H9 (cell line): ENCODE measurements at regions not wholly inside any gene's neighbourhood (a gene's known extent, or its start where the extent isn't known, plus 50 kb on each side); places are given as distances from the start of the nearest gene placed in this dataset.

Experiments
- DNase-seq: peaks from one replicate; pipeline ENCODE4 v3.0.0-alpha.2; 2017
- H2AFZ ChIP-seq: one replicate; pipeline ENCODE4 v1.6.1; 2013; ENCODE audit warnings: mild to moderate bottlenecking, low read length, control low read depth, moderate library complexity
- H2AK5ac ChIP-seq: 2 replicates; pipeline ENCODE4 v1.6.1; 2013; ENCODE audit warnings: low read length, control low read depth, mixed read lengths; ENCODE audit not compliant: insufficient read length
- H2BK120ac ChIP-seq: one replicate; pipeline ENCODE4 v1.6.1; 2013; ENCODE audit warnings: low read depth, mild to moderate bottlenecking, low read length, control low read depth, inconsistent platforms; ENCODE audit not compliant: poor library complexity, severe bottlenecking
- H2BK12ac ChIP-seq: 2 replicates; pipeline ENCODE4 v1.6.1; 2013; ENCODE audit warnings: low read length, control low read depth, mixed read lengths, low read depth; ENCODE audit not compliant: insufficient read length
- H2BK15ac ChIP-seq: 2 replicates; pipeline ENCODE4 v1.6.1; 2013; ENCODE audit warnings: low read depth, low read length, control low read depth
- H2BK20ac ChIP-seq: one replicate; pipeline ENCODE4 v1.6.1; 2013; ENCODE audit warnings: low read depth, mild to moderate bottlenecking, low read length, control low read depth, inconsistent platforms; ENCODE audit not compliant: poor library complexity, severe bottlenecking
- H2BK5ac ChIP-seq: 2 replicates; pipeline ENCODE4 v1.6.1; 2013; ENCODE audit warnings: low read length, control low read depth, mixed read lengths; ENCODE audit not compliant: insufficient read length
- H3K14ac ChIP-seq: 2 replicates; pipeline ENCODE4 v1.6.1; 2013; ENCODE audit warnings: low read length, control low read depth; ENCODE audit not compliant: insufficient read depth
- H3K18ac ChIP-seq: 2 replicates; pipeline ENCODE4 v1.6.1; 2013; ENCODE audit warnings: low read depth, mild to moderate bottlenecking, mixed read lengths, low read length, control low read depth; ENCODE audit not compliant: insufficient read length
- H3K23ac ChIP-seq: 2 replicates; pipeline ENCODE4 v1.6.1; 2013; ENCODE audit warnings: low read length, control low read depth, mixed read lengths, low read depth; ENCODE audit not compliant: insufficient read length
- H3K23me2 ChIP-seq: 2 replicates; pipeline ENCODE4 v1.6.1; 2013; ENCODE audit warnings: low read depth, mild to moderate bottlenecking, mixed read lengths, low read length, control low read depth; ENCODE audit not compliant: insufficient read length, poor library complexity, severe bottlenecking
- H3K27ac ChIP-seq: 2 replicates; pipeline ENCODE4 v1.5.1; 2013; ENCODE audit warnings: low read length, control low read depth, mixed read lengths, low read depth; ENCODE audit not compliant: insufficient read length
- H3K27me3 ChIP-seq: 2 replicates; pipeline ENCODE4 v1.6.1; 2013; ENCODE audit warnings: low read length, control low read depth, inconsistent platforms; ENCODE audit not compliant: insufficient read depth
- H3K4ac ChIP-seq: 2 replicates; pipeline ENCODE4 v1.6.1; 2013; ENCODE audit warnings: low read depth, mild to moderate bottlenecking, control low read depth, inconsistent platforms, low read length, moderate library complexity
- H3K4me1 ChIP-seq: 2 replicates; pipeline ENCODE4 v1.6.1; 2013; ENCODE audit warnings: low read length, control low read depth, inconsistent platforms; ENCODE audit not compliant: insufficient read depth
- H3K4me2 ChIP-seq: 2 replicates; pipeline ENCODE4 v1.6.1; 2013; ENCODE audit warnings: low read length, control low read depth, mixed read lengths; ENCODE audit not compliant: insufficient read length, insufficient read depth
- H3K56ac ChIP-seq: 2 replicates; pipeline ENCODE4 v1.6.1; 2013; ENCODE audit warnings: low read depth, mild to moderate bottlenecking, mixed read lengths, low read length, control low read depth; ENCODE audit not compliant: insufficient read length
- H3K79me1 ChIP-seq: 2 replicates; pipeline ENCODE4 v1.6.1; 2013; ENCODE audit warnings: low read depth, mild to moderate bottlenecking, moderate library complexity, low read length, control low read depth, inconsistent platforms; ENCODE audit not compliant: insufficient read depth, poor library complexity, severe bottlenecking
- H3K79me2 ChIP-seq: 2 replicates; pipeline ENCODE4 v1.6.1; 2013; ENCODE audit warnings: low read length, control low read depth, inconsistent platforms; ENCODE audit not compliant: insufficient read depth
- H3K9ac ChIP-seq: 2 replicates; pipeline ENCODE4 v1.6.1; 2013; ENCODE audit warnings: low read length, control low read depth, mixed read lengths; ENCODE audit not compliant: insufficient read length; ENCODE audit errors: extremely low read depth
- H3K9me3 ChIP-seq: one replicate; pipeline ENCODE4 v1.6.1; 2013; ENCODE audit warnings: low read depth, low read length, inconsistent platforms; ENCODE audit not compliant: control insufficient read depth
- H3T11ph ChIP-seq: one replicate; pipeline ENCODE4 v1.6.1; 2013; ENCODE audit warnings: mild to moderate bottlenecking, low read length, control low read depth, inconsistent platforms
- H4K20me1 ChIP-seq: one replicate; pipeline ENCODE4 v1.6.1; 2013; ENCODE audit not compliant: control insufficient read depth, insufficient read length, insufficient read depth
- H4K5ac ChIP-seq: 2 replicates; pipeline ENCODE4 v1.6.1; 2013; ENCODE audit warnings: low read depth, mild to moderate bottlenecking, mixed read lengths, low read length, control low read depth; ENCODE audit not compliant: insufficient read length
- H4K8ac ChIP-seq: replicated peaks from 2 replicates; pipeline ENCODE4 v1.6.1; 2013; ENCODE audit warnings: low read length, control low read depth, mixed read lengths, low read depth; ENCODE audit not compliant: insufficient read length
- H4K91ac ChIP-seq: 2 replicates; pipeline ENCODE4 v1.6.1; 2013; ENCODE audit warnings: low read depth, mild to moderate bottlenecking, moderate library complexity, mixed read lengths, low read length, control low read depth; ENCODE audit not compliant: insufficient read length
- H3K27ac Mint-ChIP-seq, 3 experiments: 2 replicates in 2 of 3; 3 replicates in 1 of 3; pipeline ENCODE4 v1.8.0; 2020 to 2021; ENCODE audit warnings: mixed read lengths in 3 of 3, mild to moderate bottlenecking in 1 of 3, moderate library complexity in 1 of 3
- H3K27me3 Mint-ChIP-seq: 2 replicates; pipeline ENCODE4 v1.8.0; 2021; ENCODE audit warnings: low read depth, mild to moderate bottlenecking, moderate library complexity, mixed read lengths
- H3K36me3 Mint-ChIP-seq, 3 experiments: 2 replicates in 2 of 3; 3 replicates in 1 of 3; pipeline ENCODE4 v1.8.0; 2020 to 2021; ENCODE audit warnings: low read depth in 3 of 3, mixed read lengths in 3 of 3; ENCODE audit not compliant: insufficient read depth in 1 of 3
- H3K4me1 Mint-ChIP-seq, 2 experiments: 2 replicates each; pipeline ENCODE4 v1.8.0; 2020; ENCODE audit warnings: mixed read lengths in 2 of 2
- H3K4me3 Mint-ChIP-seq, 2 experiments: 2 replicates in 1 of 2; 3 replicates in 1 of 2; pipeline ENCODE4 v1.8.0; 2020 to 2021; ENCODE audit warnings: mild to moderate bottlenecking in 2 of 2, mixed read lengths in 2 of 2, moderate library complexity in 1 of 2
- H3K9me3 Mint-ChIP-seq, 2 experiments: 2 replicates in 1 of 2; 3 replicates in 1 of 2; pipeline ENCODE4 v1.8.0; 2020; ENCODE audit warnings: mild to moderate bottlenecking in 2 of 2, mixed read lengths in 2 of 2, moderate library complexity in 1 of 2
- WGBS: extraction: QIAGEN DNeasy Blood & Tissue Kit; methylation state at CpG from one replicate; pipeline ENCODE4 v1.1.7; 2013; ENCODE audit warnings: missing lambda C conversion rate, low lambda C conversion rate, mixed read lengths; ENCODE audit not compliant: insufficient read length; ENCODE audit errors: extremely low coverage; 5-methylcytosine and 5-hydroxymethylcytosine counted together
- TF ChIP-seq, protein P1 (sequence below): fragments of 200-600 bp; sonication (generic); conservative IDR thresholded peaks from 3 replicates; pipeline ENCODE4 v1.8.0; 2021; ENCODE audit warnings: antibody characterized with exemption, mild to moderate bottlenecking

DNA sequence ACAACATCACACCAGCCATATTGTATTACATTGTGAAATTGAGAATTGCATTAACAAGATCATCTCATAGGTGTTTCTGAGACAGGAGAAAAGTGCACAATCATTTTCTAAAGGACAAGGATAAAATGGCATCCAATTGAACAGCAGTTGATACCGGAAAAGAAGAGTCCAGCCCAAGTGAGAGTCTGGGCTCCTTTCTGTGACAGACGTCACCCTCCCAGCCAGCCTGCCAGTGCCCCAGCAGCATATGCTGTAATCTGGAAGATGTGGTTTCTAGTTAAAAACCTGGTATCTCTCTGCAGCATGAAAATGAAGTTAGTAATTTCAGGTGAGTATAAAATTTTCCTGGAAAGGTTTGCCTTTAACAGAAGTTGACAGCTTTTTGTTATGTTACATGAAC lies 1531.7 kb upstream of the PIK3C3 start:
- Histone ChIP-seq H2BK5ac (no peak overlapping the region), H2BK20ac (no peak overlapping the region), H3T11ph (no peak overlapping the region), H2BK12ac (no peak overlapping the region), H2BK15ac (no peak overlapping the region), H2AFZ (no peak overlapping the region), H3K18ac (no peak overlapping the region), H3K79me2 (no peaks in the 10 kb centered on the region), H3K23ac (no peak overlapping the region), H2AK5ac (no peak overlapping the region), H3K56ac (no peak overlapping the region), H4K5ac (no peak overlapping the region), H3K79me1 (no peaks in the 10 kb centered on the region), H4K20me1 (no peaks in the 10 kb centered on the region), H3K27me3 (no peaks in the 10 kb centered on the region), H2BK120ac (no peak overlapping the region), H3K9me3 (no peaks in the 10 kb centered on the region), H3K14ac (no peak overlapping the region), H3K27ac (no peak overlapping the region), H4K91ac (no peak overlapping the region), H3K4me2 (no peak overlapping the region), H4K8ac (no peak overlapping the region), H3K4me1 (no peaks in the 10 kb centered on the region), H3K23me2 (no peaks in the 10 kb centered on the region), H3K4ac (no peak overlapping the region), H3K9ac (no peak overlapping the region)
- H3K27ac Mint-ChIP-seq: no peak overlapping the region
- H3K27me3 Mint-ChIP-seq: no peaks in the 10 kb centered on the region
- DNase-seq: no peak
- H3K36me3 Mint-ChIP-seq: no peaks in the 10 kb centered on the region
- TF ChIP-seq, protein P1, sequence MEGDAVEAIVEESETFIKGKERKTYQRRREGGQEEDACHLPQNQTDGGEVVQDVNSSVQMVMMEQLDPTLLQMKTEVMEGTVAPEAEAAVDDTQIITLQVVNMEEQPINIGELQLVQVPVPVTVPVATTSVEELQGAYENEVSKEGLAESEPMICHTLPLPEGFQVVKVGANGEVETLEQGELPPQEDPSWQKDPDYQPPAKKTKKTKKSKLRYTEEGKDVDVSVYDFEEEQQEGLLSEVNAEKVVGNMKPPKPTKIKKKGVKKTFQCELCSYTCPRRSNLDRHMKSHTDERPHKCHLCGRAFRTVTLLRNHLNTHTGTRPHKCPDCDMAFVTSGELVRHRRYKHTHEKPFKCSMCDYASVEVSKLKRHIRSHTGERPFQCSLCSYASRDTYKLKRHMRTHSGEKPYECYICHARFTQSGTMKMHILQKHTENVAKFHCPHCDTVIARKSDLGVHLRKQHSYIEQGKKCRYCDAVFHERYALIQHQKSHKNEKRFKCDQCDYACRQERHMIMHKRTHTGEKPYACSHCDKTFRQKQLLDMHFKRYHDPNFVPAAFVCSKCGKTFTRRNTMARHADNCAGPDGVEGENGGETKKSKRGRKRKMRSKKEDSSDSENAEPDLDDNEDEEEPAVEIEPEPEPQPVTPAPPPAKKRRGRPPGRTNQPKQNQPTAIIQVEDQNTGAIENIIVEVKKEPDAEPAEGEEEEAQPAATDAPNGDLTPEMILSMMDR: no peak
- H3K4me3 Mint-ChIP-seq: no peak overlapping the region
- no peaks in the 10 kb centered on the region for H3K9me3 Mint-ChIP-seq
- no CpG with 5 or more reads among the region's 2 CpGs for WGBS
- no peaks in the 10 kb centered on the region for H3K4me1 Mint-ChIP-seq
